Hematopoietic multipotent progenitor cell treated with erythropoietin and hydrocortisone succinate and interleukin-3 and kit ligand, for 6 days (in vitro differentiated cells): ENCODE measurements at regions not wholly inside any gene's neighbourhood (a gene's known extent, or its start where the extent isn't known, plus 50 kb on each side); places are given as distances from the start of the nearest gene placed in this dataset.

Source experiments
- DNase-seq: peaks from one replicate; pipeline ENCODE4 v3.0.0-alpha.2; 2015

DNA sequence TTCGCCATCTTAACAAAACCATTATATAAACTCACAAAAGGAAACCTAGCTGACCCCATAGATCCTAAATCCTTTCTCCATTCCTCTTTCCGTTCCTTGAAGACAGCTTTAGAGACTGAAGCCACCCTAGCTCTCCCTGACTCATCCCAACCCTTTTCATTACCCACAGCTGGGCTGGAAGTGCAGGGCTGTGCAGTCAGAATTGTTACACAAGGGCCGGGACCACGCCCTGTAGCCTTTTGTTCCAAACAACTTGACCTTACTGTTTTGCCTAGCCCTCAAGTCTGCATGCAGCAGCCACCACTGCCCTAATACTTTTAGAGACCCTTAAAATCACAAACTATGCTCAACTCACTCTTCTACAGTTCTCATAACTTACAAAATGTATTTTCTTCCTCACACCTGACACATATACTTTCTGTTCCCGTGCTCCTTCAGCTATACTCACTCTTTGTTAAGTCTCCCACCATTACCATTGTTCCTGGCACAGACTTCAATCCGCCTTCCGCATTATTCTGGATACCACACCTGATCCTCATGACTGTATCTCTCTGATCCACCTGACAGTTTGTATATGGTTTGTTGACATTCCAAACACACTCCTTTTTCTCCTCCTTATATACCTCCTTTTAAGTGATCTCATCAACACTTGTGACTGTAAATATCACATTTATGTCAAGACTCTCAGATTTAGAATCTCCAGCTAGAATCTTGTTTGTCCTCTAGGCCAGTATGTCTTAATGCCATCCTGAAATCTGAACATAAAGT is 208.7 kb downstream of the KITLG start:
- no peak for DNase-seq

DNA sequence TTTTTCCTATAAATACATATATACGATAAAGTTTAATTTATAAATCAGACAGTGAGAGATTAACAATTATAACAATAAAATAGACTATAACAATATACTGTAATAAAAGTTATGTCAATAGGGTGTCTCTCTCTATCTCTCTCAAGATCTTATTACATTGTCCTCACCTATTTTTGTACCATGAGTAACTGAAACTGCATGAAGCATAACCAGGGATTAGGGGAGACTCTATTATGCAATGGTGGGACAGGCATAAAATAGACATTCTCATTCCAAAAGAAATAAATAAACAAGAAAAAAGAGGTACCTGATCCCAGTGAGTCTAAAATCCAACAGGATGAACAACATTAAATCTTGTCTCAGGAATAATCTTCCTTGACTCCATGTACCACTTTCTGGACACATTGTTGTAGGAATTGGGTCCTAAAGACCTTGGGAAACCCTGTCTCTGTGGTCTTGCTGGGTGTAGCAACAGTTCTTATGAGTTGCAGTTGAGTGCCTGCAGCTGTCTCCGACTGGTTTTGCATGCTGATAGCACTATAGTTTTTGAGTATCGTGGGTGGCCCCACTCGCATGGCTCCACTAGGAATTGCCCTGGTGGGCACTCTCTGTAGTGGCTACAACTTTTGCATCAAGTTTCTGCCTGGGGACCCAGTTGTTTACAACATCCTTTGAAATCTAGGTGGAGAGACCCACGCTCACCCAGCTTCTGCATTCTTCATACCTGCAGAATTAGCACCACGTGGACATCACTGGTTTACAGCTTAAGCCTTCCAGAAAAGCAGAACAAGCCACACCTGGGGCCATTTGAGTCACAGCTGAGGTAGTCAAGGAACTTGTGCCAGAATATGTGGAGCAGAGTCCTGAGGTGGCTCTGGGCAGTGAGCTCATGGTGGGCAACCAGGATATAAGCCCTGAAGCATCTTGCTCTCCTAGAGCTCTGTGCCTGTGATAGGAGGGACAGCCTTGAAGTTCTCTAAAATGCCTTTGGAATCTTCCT is 204.7 kb downstream of the KITLG start:
- no peak for DNase-seq

GRCh38 chr12:88377973-88378372 is 202.3 kb downstream of the KITLG start:
- DNase-seq, result no peak

- DNase-seq, result no peak
Observed at GRCh38 chr12:88381466-88381865, 198.8 kb downstream of the KITLG start.

DNA sequence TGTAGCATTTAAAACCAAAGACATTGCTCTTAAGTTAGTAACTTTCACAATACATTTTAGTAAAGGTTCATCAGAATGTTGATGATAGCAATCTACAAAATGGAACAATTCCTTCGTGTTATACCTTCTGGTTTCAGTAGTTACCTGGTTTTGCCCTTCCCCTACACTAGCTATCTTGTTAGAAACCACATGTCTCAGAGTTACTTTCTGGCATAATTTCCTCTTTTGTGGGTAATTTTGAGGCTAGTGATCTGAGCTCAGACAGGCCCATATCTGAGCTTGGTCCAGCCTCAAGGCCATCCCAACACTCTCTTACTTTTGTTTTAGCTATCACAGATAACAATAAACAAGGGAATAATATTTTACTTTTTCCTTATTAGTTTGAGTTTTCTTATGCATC is 196.9 kb downstream of the KITLG start:
- DNase-seq, result no peak

DNA sequence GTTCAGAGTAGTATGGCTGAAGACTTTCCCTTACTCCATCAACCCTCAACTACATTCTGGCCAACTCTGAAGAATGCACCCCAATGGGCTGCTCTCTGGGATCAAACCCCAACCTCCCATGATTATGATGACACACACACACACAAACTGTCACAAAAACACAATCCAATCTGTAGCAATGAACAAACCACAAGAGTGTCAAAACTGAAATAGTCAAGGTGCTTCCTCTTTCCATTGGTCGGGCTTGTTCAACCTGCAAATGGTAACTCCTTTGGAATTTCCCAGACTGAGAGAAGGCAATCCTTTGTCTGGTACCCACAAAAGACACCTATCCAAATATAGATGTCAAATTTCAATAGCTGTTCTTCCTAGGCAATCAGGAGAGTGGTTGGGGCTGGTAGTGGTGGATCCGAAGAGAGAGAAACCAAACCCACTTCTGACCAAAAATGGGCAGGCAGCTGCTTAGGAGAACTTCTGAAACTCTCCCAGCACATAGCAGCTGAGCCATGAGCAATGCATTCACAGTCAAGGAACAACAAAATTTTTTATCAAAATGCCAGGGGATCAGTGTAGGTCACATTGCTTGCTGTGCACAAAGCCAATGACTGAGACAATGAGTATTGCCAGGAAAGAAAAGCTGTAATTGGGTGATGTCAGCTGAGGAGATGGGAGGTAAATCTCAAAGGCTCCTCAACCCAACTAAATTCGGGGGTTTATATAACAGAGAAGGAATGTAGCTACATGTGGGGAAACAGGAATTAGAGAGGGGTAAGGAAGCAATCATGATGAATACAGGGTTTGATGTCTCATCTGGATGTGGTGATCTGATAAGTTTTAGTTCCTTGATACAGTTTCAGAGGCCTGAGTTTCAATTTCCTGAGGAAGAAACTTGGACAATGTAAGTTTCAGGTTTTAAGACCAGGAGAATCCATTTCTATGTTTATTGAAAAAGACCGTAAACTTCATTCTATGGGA is 191.4 kb downstream of the KITLG start:
- peak; percentile 8 for DNase-seq

DNA sequence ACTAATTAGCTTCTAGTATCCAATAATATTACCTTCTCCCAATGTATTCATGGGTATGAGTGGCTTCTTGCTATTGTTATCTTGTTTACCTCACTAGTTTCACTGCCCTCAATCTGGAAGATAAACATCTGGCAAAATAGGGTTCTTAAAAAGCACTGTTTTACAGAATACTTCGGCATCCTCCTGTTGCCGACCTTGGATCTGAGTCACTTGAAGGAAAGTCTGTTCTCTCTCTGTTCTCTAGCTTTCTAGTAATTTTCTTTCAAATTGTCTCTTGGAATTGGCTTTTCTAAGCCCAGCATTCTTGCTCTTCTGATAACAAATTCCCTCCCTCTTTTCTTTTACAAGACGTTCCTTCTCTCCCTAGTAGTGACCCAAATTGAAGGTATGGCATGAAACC is 189.5 kb downstream of the KITLG start:
- no peak for DNase-seq

DNA sequence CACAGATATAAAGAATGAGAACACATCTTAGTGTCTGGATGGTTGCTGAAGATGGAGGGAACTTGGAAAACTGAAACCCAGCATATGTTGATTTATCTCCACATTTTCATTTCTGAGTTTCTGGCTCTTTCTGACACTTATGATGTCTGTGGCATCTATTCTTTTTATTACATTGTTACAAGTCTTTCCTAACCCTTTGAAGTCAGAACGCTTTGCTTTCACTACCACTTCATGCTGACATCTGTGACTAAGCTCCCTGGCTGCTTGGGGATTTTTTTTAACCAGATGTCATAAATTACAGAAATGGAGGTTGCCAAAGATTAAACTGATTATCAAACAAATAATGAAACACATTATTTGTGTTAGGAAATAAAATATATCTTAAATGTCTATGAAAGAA is 188.7 kb downstream of the KITLG start:
- no peak for DNase-seq

GRCh38 chr12:88393017-88393767 is 187.1 kb downstream of the KITLG start:
- DNase-seq, result peak; percentile 68

DNA sequence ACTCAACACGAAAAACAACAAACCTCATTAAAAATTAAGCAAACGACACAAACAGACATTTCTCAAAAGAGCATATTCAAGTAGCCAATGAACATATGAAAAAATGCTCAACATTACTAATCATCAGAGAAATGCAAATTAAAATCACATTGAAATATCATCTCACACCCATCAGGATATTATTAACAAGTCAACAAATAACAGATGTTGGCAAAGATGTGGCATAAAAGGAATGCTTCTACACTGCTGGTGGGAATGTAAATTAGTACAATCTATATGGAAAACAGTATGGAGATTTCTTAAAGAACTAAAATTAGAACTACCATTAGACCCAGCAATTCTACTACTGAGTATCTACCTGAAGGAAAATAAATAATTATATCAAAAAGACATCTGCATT is 182.2 kb downstream of the KITLG start:
- DNase-seq, result no peak

DNA sequence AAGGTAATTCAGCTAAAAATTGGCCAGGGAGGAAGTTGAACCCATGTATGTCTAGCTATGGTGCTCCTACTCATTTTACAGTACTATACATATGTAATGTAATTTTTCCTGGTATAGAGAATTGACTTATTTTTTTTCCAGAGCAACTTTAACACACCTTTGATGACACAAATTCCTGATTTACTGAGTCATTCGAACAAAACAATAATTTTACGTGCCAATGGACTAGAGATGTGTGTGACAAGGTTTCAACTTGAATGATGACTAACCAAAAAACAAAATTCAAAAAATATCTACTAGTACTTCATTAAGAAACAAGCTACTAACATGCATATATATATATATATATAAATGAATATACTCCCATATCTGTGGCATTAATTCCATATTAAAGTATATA is 180.5 kb downstream of the KITLG start:
- DNase-seq, result no peak

GRCh38 chr12:88400302-88400701 is 180.0 kb downstream of the KITLG start:
- DNase-seq, result peak; percentile 12

DNA sequence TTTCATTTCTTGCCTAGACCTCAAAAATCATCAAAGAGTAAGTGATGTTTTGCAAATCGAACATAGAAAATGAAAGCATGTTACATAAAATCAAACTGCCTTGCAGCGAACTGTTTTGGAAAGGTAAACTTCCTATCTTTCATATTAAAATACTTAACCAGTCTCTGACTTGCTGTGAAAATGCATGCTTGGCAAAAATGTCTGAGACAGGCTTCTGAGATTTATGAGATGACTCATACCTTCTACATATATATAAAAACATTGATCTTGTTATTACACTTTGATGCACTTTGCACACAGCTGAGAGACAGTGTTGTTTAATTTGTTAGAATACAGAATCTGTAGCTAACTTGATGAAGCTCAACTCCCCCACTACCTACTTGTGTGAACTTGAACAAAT is 179.1 kb downstream of the KITLG start:
- no peak for DNase-seq

- DNase-seq, result no peak
Observed at GRCh38 chr12:88406905-88407304, 173.4 kb downstream of the KITLG start.

- no peak for DNase-seq
Observed at GRCh38 chr12:88408823-88409222, 171.4 kb downstream of the KITLG start.

GRCh38 chr12:88409257-88409656 is 171.0 kb downstream of the KITLG start:
- no peak for DNase-seq

DNA sequence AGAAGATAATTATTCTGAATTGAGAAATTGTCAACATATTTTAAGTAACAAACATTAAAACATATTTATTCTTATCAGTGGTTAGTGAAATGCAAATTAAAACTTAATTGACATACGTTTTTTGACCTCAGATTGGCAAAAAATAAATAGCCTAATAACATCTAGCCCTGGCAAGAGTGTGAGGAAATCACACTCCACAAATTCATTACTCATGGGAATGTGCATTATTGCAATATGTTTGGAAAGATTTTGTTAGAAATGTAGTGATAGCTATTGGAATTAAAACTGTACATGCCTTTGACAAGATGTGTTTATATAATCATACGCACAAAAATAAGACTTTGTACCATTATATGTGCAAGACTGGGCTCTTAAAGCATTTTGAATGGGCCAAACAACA is 168.6 kb downstream of the KITLG start:
- DNase-seq, result no peak

DNA sequence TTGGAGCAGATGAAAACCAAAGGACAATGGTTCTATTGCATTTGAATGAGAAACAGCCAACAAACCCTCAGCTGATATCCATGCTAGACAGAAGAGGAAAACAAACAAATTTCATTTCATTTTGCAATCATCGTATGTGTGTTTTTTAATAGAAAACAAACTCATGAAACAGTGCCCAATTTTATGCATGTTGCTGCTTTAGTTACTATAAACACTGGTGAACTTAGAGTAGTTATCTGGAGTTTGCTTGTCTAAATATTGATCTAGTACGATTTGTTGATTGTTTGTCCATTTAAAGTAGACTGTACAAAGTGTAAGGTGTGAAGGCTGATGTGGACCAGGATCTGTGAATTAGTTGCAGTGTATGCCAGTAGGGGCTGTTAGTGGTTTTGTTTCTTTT is 166.6 kb downstream of the KITLG start:
- DNase-seq, result no peak

- DNase-seq, result no peak
Observed at GRCh38 chr12:88416155-88416554, 164.1 kb downstream of the KITLG start.

DNA sequence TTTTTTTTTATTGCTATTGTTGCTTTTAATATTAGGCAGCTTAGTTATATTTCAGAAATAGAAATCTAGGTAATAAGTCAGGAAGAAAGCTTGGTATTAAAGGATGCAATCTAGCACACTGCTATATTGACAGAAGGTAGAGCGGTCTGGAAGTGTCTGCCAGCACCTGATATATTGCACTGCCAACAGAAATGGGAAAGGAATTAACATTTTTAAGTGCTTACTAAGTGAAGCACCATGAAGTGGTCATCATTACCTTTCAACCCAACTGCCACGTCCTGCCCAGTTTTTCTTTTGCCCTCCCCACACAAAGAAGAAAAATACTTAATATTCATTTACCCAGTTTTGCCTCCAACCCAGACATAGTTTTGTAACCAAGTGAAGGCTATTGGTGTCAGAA is 163.5 kb downstream of the KITLG start:
- DNase-seq, result no peak

- no peak for DNase-seq
Observed at GRCh38 chr12:88417531-88417930, 162.7 kb downstream of the KITLG start.
